ENCODE measurements at regions not wholly inside any gene's neighbourhood (a gene's known extent, or its start where the extent isn't known, plus 50 kb on each side); places are given as distances from the start of the nearest gene placed in this dataset.

DNA sequence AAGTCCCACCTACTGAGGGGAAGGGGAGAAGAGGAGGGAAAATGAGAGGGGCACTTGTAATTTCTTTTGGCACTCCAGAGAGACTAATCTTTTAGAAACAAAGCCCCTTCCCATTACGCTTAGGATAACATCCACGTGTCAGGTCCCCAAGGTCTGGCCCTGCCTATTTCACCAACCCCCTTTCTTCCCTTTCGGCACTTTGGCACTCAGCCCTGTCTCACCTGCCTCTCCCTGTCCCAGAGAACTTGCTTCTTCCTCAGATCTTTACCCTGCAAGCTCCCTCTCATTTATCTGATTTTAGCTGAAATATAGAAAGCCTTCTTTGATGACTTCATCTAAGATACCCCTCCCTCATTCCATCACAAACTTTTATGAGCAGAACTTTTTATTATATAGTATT, 55.5 kb downstream of the RASSF10 start:
- Histone ChIP-seq H2BK12ac (ENCODE audit: low read depth, low read length) (no peak overlapping the region), H3K14ac (ENCODE audit: insufficient read length) (no peak overlapping the region), H2BK5ac (ENCODE audit: low read depth, low read length) (no peak overlapping the region), H2BK15ac (ENCODE audit: low read length) (no peak overlapping the region), H4K8ac (ENCODE audit: extremely low read depth, insufficient read depth, low read length) (no peak overlapping the region), H3K27me3 (replicated peaks in 1 of 4; ENCODE audit: control insufficient read depth in 3 of 4, extremely low read depth in 1 of 4, insufficient read depth in 3 of 4, low read length in 3 of 4) (no peaks in the 10 kb centered on the region), H3K36me3 (ENCODE audit: control insufficient read depth in 2 of 4, insufficient read depth in 4 of 4, low read length in 3 of 4) (no peaks in the 10 kb centered on the region), H3K9me3 (ENCODE audit: insufficient read depth in 2 of 2, low read depth in 1 of 2, low read length in 1 of 2) (no peaks in the 10 kb centered on the region), H3K4ac (replicated peaks; ENCODE audit: insufficient read length, low read depth, low read length) (no peak overlapping the region), H3K79me2 (ENCODE audit: control insufficient read depth in 1 of 2, insufficient read depth in 2 of 2, low read length in 2 of 2) (no peaks in the 10 kb centered on the region), H3K56ac (replicated peaks; ENCODE audit: insufficient read length, low read depth, low read length) (no peak overlapping the region), H3K4me3 (ENCODE audit: extremely low read depth in 1 of 4, insufficient read depth in 2 of 4, low read depth in 3 of 4, low read length in 4 of 4) (no peak overlapping the region), H3K23me2 (ENCODE audit: low read depth, low read length) (no peaks in the 10 kb centered on the region), H2AFZ (ENCODE audit: low read length) (0 out of 2 replicates have a peak overlapping the region, but pooled peaks have one; percentile 7), H4K5ac (ENCODE audit: insufficient read length, low read depth, low read length) (no peak overlapping the region), H4K20me1 (replicated peaks in 1 of 2; ENCODE audit: control insufficient read depth in 1 of 2, insufficient read depth in 2 of 2, low read length in 2 of 2) (no peaks in the 10 kb centered on the region), H3K79me1 (ENCODE audit: low read depth, low read length) (no peaks in the 10 kb centered on the region), H3K18ac (ENCODE audit: extremely low read depth, low read length) (no peak overlapping the region), H4K91ac (replicated peaks; ENCODE audit: insufficient read length, low read length) (no peak overlapping the region), H2AK5ac (ENCODE audit: low read depth, low read length) (no peak overlapping the region), H3K4me2 (ENCODE audit: insufficient read depth in 1 of 2, low read depth in 2 of 2, low read length in 2 of 2) (no peak overlapping the region), H2BK20ac (ENCODE audit: low read length) (no peak overlapping the region), H3K23ac (ENCODE audit: insufficient read length) (no peak overlapping the region), H3K4me1 (replicated peaks in 1 of 4; ENCODE audit: control insufficient read depth in 3 of 4, insufficient read depth in 4 of 4, low read length in 3 of 4) (no peaks in the 10 kb centered on the region), H3K27ac (ENCODE audit: low read depth, low read length) (no peak overlapping the region), H2BK120ac (replicated peaks; ENCODE audit: low read depth, low read length) (no peak overlapping the region), H3K9ac (replicated peaks in 1 of 4; ENCODE audit: extremely low read depth in 1 of 4, low read depth in 3 of 4, low read length in 3 of 4) (no peak overlapping the region)
- DNase-seq (ENCODE audit: low read depth in 1 of 2, low spot score in 2 of 2) (no peak), FAIRE-seq (no peak)
- CTCF ChIA-PET (ENCODE audit: partially characterized antibody), result no interaction called here
- POLR2A ChIA-PET (ENCODE audit: partially characterized antibody), result no interaction called here
- 76% methylated on average over 3 of the region's 3 CpGs; no CpG with 5 or more reads in 1 of the 2 experiments for WGBS, 2 experiments (ENCODE audit: extremely low coverage in 1 of 2, insufficient coverage in 1 of 2, insufficient read length in 1 of 2, insufficient replicate concordance in 2 of 2, low coverage in 1 of 2, low lambda C conversion rate in 2 of 2, missing lambda C conversion rate in 1 of 2)
- no peak for TF ChIP-seq CREB1 (IDR thresholded peaks at IDR 0.05)
- no peak for TF ChIP-seq SP1 (IDR thresholded peaks at IDR 0.05; ENCODE audit: low read depth, low read length)
- no peak for TF ChIP-seq KDM4A (IDR thresholded peaks at IDR 0.05; ENCODE audit: low read depth, low read length, severe bottlenecking)
- TF ChIP-seq SIX5 (IDR thresholded peaks at IDR 0.05; ENCODE audit: low read depth, low read length), result no peak
- TF ChIP-seq SP2 (IDR thresholded peaks at IDR 0.05; ENCODE audit: low read length), result no peak
- no peak for TF ChIP-seq JUN (IDR thresholded peaks at IDR 0.05; ENCODE audit: low read depth, low read length)
- TF ChIP-seq, protein P1, sequence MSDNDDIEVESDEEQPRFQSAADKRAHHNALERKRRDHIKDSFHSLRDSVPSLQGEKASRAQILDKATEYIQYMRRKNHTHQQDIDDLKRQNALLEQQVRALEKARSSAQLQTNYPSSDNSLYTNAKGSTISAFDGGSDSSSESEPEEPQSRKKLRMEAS (IDR thresholded peaks at IDR 0.05), result no peak
- TF ChIP-seq NANOG (IDR thresholded peaks at IDR 0.05; ENCODE audit: insufficient read depth, low read depth, low read length, poor library complexity, severe bottlenecking), result no peak
- no peak for TF ChIP-seq BCL11A (IDR thresholded peaks at IDR 0.05; ENCODE audit: low read depth in 2 of 2, low read length in 2 of 2)
- no peak for TF ChIP-seq JUND (IDR thresholded peaks at IDR 0.05; ENCODE audit: low read length)
- no peak for TF ChIP-seq HDAC6 (IDR thresholded peaks at IDR 0.05; ENCODE audit: low read depth, low read length)
- TF ChIP-seq FOSL1 (IDR thresholded peaks at IDR 0.05; ENCODE audit: insufficient read depth, low read depth, low read length), result no peak
- TF ChIP-seq, protein P2, sequence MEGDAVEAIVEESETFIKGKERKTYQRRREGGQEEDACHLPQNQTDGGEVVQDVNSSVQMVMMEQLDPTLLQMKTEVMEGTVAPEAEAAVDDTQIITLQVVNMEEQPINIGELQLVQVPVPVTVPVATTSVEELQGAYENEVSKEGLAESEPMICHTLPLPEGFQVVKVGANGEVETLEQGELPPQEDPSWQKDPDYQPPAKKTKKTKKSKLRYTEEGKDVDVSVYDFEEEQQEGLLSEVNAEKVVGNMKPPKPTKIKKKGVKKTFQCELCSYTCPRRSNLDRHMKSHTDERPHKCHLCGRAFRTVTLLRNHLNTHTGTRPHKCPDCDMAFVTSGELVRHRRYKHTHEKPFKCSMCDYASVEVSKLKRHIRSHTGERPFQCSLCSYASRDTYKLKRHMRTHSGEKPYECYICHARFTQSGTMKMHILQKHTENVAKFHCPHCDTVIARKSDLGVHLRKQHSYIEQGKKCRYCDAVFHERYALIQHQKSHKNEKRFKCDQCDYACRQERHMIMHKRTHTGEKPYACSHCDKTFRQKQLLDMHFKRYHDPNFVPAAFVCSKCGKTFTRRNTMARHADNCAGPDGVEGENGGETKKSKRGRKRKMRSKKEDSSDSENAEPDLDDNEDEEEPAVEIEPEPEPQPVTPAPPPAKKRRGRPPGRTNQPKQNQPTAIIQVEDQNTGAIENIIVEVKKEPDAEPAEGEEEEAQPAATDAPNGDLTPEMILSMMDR (IDR thresholded peaks at IDR 0.05; ENCODE audit: control extremely low read depth in 1 of 3, insufficient read depth in 1 of 3, low read depth in 1 of 3, low read length in 3 of 3), result no peak
- TF ChIP-seq SIRT6 (IDR thresholded peaks at IDR 0.05; ENCODE audit: low read length), result no peak
